HG03520 (cell line): ENCODE measurements at regions not wholly inside any gene's neighbourhood (a gene's known extent, or its start where the extent isn't known, plus 50 kb on each side); places are given as distances from the start of the nearest gene placed in this dataset.

Experiments used
- ATAC-seq: cut with Tn5 transposase; IDR thresholded peaks from one replicate; pipeline ENCODE4 v1.9.1; 2021; ENCODE audit warnings: mild to moderate bottlenecking, moderate library complexity; ENCODE audit not compliant: unreplicated experiment

DNA sequence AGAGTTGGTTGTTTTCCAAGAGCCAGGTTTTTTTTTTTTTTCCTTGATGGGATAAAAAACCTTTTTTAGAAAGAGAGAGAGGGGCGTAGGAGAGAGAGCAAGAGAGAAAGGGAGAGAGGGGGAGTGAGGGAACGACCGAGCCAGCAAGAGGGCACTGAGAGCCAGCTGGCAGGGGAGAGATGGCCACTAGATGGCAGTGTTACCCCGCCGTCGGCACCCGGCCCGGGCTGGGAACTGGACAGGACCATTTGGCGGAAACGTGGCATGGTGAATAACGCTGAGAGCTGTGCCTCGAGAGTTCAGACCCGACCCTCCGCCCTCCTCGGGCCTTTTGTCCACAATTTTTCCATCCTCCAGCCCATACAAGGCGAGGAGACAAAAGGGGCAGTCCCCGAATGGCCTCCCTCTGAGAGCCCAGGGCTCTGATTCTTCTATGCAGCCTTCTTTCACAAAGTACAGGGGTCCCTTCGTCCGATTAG lies 286.7 kb upstream of the VRK2 start:
- ATAC-seq: peak; percentile 87

DNA sequence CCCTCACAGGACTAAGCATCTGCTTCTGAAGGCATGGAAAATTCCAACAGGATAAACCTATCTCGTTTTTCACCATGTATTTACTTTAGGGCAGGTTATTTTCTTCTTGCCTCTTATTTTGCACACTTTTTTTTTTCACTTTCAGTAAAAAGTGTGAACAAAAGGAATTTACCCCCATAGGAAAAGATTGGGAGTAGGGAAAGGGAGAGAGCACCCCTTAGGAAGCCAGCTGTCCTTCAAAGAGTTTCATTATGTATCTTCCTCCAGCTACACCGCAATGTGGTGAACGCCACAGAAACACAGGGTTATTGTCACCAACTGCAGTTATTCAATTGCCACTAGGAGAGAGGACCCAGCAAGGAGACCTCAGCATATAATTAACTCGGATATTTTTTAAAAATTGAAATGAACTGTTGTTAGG lies 286.2 kb upstream of the VRK2 start:
- peak; percentile 68 for ATAC-seq

DNA sequence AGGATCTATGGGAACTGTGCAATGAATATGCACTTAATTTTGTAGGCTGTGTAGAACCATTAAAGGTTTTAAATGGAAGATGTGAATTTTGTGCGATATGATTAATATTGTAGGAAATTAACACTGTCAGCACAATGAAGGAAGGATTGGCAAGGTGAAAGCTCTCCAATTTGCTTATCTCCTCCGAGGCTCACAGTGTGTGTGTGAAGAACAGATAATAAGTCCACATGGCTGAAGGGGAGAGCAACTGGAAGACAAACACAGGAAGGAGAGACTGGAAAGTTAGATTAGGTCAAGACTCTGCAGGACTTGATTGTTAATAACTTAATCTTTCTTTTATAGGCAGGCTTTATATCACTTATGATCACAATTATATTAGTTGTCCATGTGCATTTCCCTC lies 269.7 kb upstream of the VRK2 start:
- no peak for ATAC-seq

DNA sequence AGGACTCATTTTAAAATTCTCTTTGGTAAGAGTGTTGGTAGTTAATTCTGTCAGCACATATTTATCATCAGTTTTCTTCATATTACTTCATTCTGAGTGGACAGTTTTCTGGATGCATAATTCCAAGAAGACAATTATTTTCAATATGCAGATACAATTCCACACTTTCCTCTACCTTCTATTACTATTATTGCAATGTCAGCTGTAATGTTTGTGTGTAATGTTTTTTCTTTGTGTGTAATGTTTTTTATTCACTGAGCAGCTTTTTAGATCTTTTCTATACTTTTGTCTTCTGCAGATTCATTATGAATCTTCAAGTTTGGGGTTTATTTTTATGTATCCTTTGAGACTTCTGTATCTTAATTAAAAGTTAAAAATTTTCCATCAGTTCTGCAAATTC lies 264.0 kb upstream of the VRK2 start:
- no peak for ATAC-seq

DNA sequence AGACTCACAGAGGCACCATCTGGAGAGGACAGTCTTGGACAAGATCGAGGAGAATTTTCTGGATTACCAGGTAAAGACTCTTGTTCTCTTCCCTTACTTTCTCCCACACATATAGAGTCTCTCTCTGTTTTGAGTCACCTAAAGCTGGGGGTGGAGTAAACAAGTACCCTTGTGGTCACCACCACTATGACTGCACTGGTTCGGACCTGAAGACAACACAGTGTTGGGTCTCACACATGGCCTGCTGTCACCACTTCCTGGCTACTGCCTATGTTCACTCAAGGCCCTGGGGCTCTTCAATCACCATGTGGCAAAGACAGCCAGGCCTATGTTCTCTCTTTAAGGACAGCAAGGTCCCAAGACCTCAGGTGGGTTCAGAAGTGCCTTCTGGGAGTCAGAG lies 253.3 kb upstream of the VRK2 start:
- ATAC-seq: no peak

DNA sequence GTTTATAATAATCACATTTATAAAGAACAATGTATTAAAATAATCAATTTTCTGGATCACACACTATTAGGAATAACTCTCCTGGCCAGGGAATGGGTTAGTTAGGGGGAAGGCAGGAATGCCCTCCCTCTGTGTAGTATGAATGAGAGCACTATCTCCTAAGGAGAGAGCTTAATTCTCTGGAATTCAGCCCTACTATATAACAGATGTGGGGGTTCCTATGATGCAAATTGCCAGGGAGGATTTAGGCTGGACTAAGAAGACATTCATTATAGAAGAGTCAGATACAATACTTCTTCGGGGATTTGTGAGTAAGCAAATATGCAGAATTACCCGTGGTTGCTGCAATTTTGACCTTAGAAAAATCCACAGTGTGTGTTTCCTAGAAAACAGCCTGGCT lies 250.1 kb upstream of the VRK2 start:
- no peak for ATAC-seq

DNA sequence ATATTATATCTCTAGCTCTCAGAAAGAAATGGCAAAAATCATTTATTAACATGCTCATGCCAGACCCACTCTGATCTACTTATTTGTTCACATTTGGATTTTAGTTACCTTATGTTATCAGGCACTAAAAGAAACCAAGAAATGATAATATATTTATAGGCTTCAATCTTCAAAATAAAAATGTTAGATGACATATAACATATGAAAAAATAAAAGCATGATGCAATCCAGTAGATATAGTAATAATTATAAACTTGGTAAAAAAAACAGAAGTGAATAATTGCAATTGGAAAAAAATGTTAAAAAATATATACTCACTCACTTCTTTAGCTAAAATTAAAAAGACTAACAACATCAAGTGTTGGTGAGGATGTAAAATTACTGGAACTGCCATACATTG lies 248.3 kb upstream of the VRK2 start:
- ATAC-seq: no peak

DNA sequence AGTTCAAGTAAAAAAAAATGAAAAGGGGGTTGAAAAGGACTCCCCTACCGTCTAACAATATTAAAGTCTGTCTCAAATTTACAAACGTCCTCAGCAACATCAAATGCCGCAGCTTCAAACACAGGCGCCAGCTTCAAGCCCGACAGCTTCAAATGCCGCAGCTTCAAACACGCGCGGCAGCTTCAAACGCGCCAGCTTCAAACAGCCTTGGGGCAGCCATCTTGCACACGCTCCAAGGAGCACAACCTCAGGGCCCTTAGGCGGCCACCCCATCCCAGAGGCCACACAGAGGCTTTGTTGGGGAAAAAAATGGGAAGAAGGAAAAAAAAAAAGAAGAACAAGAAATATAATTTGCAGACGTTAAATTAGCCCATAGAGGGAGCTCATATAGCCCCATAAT lies 244.4 kb upstream of the VRK2 start:
- ATAC-seq: no peak

DNA sequence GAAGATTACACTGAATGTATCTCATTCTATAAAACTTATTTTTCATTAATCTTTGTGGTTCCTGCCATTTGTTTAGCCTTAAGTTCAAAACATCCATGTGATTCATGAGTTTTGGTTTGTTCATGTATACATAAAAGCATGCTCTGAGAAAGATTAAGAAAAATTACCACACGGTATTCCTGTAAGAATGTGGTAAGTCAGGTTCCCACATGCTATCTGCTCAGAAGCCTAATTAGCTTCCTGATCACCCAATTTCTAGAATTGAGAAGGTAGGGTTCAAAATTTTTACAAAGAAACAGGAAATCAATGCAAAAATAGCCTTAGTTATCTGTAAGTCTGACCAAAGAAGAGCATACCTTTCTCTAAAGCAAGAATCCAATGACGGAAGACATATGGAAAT lies 241.6 kb upstream of the VRK2 start:
- ATAC-seq: no peak

DNA sequence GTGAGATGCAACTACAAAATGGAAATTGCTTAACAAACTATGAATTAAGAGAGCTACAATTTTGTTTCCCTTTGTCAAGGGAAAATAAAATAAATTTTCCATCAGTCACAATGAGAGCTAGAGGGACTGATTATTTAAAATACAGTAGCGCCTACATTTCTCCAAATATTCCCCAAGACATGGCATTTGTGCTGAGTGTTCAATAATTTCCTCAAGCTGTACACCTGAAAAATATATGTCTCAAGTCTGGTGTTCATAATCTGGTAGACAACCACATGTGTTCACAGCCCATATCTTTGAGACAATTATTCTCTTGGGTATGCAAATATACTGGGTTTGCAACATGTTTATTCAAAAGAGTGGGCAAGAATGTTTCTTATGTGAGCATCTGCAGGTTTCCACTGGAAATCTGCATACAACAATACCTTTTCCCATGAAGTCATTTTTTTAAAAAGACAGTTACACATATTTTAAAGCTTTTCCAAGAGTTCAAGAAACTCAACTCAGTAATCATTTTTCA lies 240.1 kb upstream of the VRK2 start:
- ATAC-seq: no peak

DNA sequence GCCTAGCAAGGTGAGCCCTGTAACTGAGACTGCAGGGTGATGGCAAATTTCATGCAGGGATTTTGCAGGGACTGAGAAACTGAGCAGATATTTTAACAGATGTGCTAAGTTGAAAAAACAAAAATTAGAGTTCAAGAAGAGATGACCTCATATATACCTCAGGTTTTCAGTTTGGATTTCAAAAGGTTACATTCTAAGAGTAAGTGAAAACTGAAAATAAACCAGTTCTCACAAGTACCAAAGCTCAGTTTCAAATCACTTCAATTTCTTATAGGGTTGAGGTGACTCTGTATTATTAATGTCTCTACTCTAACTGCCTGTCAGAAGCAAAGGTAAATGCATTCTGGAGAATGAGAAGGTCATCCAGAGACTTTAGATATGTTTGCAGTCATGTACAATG lies 237.4 kb upstream of the VRK2 start:
- peak; percentile 99 for ATAC-seq

DNA sequence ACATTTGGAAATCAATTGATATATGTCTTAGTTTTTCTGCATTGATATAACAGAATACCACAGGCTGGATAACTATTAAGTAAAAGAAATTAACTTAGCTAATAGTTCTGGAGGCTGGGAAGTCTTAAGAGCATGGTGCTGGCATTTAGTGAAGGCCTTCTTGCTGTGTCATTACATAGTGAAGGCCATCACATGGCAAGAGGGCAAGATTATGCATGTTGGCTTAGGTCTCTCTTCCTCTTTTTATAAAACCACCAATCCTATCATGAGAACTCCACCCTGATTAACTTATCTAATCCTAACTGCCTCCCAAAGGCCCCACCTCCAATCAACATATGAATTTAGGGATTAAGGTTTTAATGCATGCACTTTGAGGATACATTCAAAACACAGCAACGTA lies 225.5 kb upstream of the VRK2 start:
- ATAC-seq: no peak

DNA sequence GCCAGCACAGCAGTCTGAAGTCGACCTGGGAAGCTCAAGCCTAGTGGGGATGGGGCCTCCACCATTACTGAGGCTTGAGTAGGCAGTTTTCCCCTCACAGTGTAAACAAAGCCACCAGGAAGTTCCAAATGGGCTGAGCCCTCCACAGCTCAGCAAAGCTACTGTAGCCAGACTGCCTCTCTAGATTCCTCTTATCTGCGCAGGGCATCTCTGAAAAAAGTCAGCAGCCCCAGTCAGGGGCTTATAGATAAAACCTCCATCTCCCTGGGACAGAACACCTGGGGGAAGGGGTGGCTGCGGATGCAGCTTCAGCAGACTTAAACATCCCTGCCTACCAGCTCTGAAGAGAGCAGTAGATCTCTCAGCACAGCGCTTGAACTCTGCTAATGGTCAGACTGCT lies 218.4 kb upstream of the VRK2 start:
- no peak for ATAC-seq

DNA sequence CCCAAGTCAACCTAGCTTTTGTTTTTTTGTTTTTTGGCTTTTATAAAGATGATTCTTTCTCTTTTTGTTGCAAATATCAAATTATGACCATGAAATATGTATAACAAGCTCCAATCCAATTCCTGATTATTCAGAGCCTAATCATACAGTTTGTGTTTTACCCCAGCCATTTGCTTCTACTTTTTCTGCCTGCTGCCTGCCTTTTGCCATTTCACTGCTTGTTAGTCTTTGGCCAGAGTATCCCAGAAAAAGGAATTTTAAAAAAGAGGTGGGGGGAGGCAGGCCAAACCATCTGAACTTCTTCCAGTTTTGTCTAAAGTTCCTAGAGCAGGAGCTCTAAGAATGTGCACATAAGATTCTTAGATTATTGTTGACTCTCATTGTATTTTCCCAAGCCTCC lies 211.9 kb upstream of the VRK2 start:
- ATAC-seq: no peak

DNA sequence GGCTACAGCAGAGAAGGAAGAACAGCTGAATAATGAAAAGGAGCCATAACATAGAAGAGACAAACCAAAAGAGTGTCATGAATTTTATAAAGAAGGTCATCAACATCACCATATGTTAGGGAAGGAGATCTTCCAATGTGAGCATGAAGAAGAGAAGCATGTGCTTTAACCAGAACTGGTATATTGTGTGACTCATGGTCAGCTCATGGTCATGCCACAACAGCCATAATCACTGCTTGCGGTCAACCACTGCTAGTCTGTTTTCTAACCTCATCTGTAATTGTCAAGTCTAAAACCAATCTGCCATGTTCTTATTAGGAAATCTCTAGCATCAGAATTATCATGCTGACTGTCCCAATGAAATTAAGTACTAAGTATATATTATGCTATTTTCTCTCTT lies 204.1 kb upstream of the VRK2 start:
- ATAC-seq: no peak

DNA sequence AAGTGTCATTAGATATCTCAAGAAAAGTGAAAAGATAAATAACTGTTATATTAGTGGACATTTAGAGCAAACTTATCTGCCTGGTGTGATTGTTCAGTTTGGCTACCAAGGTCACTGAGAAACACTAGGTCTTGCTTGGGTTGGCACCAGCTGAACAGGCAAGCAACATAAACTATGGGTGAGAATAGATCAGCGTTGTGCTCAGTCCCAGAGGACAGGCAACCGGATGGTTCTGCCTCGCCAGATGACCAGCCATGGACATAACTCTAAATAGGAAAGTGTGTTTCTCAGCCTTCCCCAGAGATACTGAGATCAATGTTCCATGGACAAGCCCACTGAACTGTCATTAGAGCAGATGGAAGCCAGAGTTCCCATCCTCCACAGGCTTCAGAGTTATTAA lies 203.4 kb upstream of the VRK2 start:
- no peak for ATAC-seq

DNA sequence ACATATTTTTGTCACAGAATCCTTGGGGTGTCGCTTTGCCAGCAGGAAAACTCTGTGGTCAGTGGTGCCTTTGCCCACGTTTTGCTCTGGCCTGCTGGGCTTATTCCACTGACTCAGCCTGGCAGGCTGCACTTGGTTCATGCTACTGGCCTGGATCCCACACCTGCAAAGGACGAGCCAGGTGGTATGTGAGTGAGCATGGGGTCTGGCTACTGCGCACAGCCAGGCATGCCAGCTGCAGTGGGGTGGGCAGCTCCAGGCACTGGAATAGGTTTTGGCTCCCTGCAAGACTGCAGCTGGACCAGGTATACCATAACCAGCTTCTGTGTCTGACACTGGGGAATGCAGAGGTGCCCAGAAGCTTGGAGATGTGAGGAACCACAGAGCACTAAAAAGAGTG lies 197.9 kb upstream of the VRK2 start:
- no peak for ATAC-seq

DNA sequence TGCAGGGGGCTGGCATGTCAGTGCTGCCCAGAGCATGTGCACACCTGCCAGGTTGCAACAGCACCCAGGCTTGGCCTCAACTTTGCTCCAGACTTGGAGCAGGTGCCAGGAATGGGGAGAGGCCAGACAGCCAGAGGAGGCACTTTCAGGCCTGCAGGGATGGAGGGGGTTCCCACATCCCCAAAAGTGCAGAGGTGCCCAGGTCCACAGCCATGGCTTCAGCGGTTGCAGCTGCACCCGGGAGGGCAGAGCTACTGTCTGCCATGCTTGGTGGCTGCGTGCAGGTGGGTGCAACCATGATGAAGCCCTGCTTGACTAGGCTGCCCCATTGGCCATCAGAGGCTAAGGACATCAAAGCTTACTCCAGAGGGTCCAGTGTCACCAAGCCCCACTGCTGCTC lies 196.8 kb upstream of the VRK2 start:
- ATAC-seq: no peak

DNA sequence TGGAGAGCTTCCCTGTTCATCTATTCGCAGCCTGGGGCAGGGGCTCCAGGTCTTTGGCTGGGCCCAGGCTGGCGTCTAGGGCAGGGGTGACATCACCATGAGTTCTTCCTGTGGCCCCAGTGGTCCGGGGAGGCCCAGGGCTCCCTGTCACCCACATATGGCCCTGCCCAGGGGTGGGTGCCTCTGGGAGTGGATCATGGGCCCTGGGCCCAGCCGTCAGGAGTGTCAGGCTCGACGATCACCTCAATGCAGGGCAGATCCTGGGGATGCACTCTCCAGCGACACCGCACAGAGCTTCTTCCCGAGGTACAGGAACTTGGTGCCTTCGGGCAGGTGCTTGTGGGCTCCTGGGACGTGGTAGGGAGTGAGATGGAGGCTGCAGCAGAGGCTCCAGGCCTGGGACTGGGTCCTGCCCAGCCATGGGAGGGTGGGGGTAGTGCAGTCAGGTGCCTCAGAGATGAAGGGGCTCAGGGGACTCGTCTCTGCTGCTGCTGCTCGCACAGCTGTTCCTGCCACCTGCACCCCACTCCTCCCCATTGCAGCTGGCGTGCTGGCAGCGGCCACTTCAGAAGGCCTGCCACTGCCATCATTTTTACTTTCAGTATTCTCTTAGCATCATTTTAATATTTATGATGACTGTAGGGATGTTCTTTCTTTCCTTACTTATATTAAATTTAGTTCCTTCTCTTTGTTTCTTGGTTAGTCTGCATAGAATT lies 196.0 kb upstream of the VRK2 start:
- no peak for ATAC-seq

DNA sequence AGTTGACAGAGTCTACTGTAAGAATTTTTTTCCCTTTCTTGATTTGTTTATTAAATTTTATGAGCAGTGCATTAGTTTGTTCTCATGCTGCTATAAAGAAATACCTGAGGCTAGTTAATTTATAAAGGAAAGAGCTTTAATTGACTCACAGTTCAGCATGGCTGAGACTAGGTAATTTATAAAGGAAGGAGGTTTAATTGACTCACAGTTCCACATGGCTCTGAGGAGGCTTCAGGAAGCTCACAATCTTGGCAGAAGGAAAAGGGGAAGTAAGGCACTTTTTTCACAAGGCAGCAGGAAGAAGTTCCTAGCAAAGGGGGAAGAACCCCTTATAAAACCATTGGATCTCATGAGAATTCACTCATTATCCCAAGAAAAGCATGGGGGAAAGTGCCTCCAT lies 191.4 kb upstream of the VRK2 start:
- ATAC-seq: no peak

DNA sequence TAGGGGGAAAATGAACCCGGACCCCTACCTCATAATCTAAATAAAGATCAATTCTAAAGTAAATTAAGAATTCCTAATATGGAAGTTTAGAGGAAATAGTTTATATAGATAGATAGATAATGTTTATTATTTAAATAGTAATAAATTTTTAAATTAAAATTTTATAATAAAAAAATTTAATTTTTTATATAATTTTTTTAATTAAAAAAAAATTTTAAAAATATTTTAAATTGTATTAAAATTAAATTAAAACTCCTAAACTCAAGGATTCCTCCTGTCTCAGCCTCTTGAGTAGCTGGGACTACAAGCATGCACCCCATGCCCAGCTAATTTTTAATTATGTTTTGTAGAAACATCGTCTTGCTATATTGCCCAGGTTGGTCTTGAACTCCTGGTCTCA lies 186.9 kb upstream of the VRK2 start:
- no peak for ATAC-seq

DNA sequence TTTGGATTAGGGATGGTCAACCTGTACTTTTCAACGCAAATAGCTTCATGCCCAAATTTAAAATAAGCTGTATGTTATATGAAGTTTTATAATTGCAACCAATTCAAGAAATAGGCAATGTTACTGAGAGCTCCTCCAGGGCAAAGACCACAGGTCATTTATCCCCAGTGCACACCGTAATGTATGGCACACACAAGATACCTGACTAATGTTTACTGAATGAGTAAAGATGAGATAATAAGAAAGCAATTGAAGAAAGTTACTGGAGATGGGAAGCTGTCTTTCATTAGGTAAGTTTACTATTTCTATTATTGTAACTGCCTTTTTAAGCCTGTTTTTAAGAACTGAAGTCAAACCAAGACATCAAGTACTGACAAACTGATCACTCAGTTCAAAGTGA lies 184.5 kb upstream of the VRK2 start:
- no peak for ATAC-seq

DNA sequence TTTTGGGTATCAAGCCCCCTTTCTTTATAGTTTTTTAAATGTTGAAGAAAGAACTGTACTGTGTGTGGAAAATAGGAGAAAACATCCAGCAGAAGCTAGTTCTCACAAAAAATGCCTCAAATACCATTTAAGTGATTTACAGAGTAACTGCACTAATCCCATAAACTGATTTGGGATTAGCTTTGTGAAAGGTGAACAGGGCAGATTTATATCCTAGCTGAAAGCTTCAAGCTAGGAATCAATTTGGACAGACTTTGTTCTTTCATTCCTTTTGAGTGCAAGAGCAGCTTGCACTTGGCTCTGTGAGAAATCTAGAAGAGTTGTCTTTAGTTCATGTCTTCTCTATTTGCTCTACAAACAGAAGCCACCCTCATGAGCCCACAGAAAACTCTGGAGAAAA lies 183.9 kb upstream of the VRK2 start:
- ATAC-seq: no peak
